Liver (tissue), 8 donors: ENCODE measurements at regions not wholly inside any gene's neighbourhood (a gene's known extent, or its start where the extent isn't known, plus 50 kb on each side); places are given as distances from the start of the nearest gene placed in this dataset.

Experiments
- DNase-seq: peaks from one replicate; pipeline ENCODE4 v3.0.0-alpha.2; 2017; ENCODE audit warnings: low spot score
- H3K27ac ChIP-seq, 2 donors: one replicate each; pipeline ENCODE4 v1.7.0; 2013; ENCODE audit warnings: inconsistent platforms in 2 of 2, low read length in 2 of 2, control low read depth in 1 of 2, low read depth in 1 of 2, mild to moderate bottlenecking in 1 of 2
- H3K27me3 ChIP-seq, 4 donors: one replicate each; pipeline versions ENCODE4 v1.6.1 to v1.7.0; 2013; ENCODE audit warnings: low read length in 3 of 4, inconsistent platforms in 1 of 4, mild to moderate bottlenecking in 1 of 4, moderate library complexity in 1 of 4; ENCODE audit not compliant: control insufficient read depth in 4 of 4, insufficient read depth in 4 of 4
- H3K36me3 ChIP-seq, 4 donors: one replicate each; pipeline versions ENCODE4 v1.6.1 to v1.7.0; 2013; ENCODE audit warnings: low read length in 3 of 4, mild to moderate bottlenecking in 3 of 4, low read depth in 1 of 4, moderate library complexity in 1 of 4; ENCODE audit not compliant: control insufficient read depth in 4 of 4, insufficient read depth in 3 of 4
- H3K4me1 ChIP-seq, 4 donors: one replicate each; pipeline versions ENCODE4 v1.6.1 to v1.7.0; 2013; ENCODE audit warnings: low read length in 3 of 4, mild to moderate bottlenecking in 3 of 4, moderate library complexity in 1 of 4; ENCODE audit not compliant: control insufficient read depth in 4 of 4, insufficient read depth in 4 of 4
- H3K4me3 ChIP-seq, 3 donors: one replicate each; pipeline versions ENCODE4 v1.6.1 to v1.7.0; 2013; ENCODE audit warnings: low read length in 3 of 3, control low read depth in 1 of 3, low read depth in 1 of 3, mild to moderate bottlenecking in 1 of 3
- H3K9ac ChIP-seq, 2 donors: one replicate each; pipeline ENCODE4 v1.7.0; 2013; ENCODE audit warnings: low read length in 2 of 2, mild to moderate bottlenecking in 2 of 2, moderate library complexity in 2 of 2, control low read depth in 1 of 2, low read depth in 1 of 2
- H3K9me3 ChIP-seq, 4 donors: one replicate each; pipeline versions ENCODE4 v1.6.1 to v1.7.0; 2013; ENCODE audit warnings: low read length in 3 of 4; ENCODE audit not compliant: control insufficient read depth in 4 of 4
- ATF3 ChIP-seq: IDR thresholded peaks from 2 replicates; pipeline ENCODE4 v1.6.1; 2016; ENCODE audit warnings: antibody characterized with exemption
- CTCF ChIP-seq: fragments of 150-350 bp; IDR thresholded peaks from 2 replicates; pipeline ENCODE4 v1.5.1; 2017; ENCODE audit warnings: improper control_type of control experiment, low read depth, low read length; ENCODE audit not compliant: missing input control
- EGR1 ChIP-seq, 2 donors: IDR thresholded peaks; 2 replicates each; pipeline ENCODE4 v1.6.1; 2016 to 2018; ENCODE audit warnings: antibody characterized with exemption in 2 of 2, low read depth in 2 of 2
- FOXA1 ChIP-seq: IDR thresholded peaks from 2 replicates; pipeline ENCODE4 v1.6.1; 2016; ENCODE audit warnings: antibody characterized with exemption
- FOXA2 ChIP-seq: IDR thresholded peaks from 2 replicates; pipeline ENCODE4 v1.6.1; 2016; ENCODE audit warnings: antibody characterized with exemption
- GABPA ChIP-seq, 2 donors: IDR thresholded peaks in 1 of 2; conservative IDR thresholded peaks in 1 of 2; 2 replicates each; pipeline ENCODE4 v1.6.1; 2016; ENCODE audit warnings: antibody characterized with exemption in 2 of 2, mild to moderate bottlenecking in 1 of 2, moderate library complexity in 1 of 2
- HNF4A ChIP-seq, 2 donors: conservative IDR thresholded peaks; 2 replicates each; pipeline ENCODE4 v1.6.1; 2016; ENCODE audit warnings: antibody characterized with exemption in 2 of 2, mild to moderate bottlenecking in 2 of 2
- JUND ChIP-seq, 2 donors: IDR thresholded peaks; 2 replicates each; pipeline ENCODE4 v1.6.1; 2016; ENCODE audit warnings: antibody characterized with exemption in 2 of 2
- MAX ChIP-seq: IDR thresholded peaks from 2 replicates; pipeline ENCODE4 v1.6.1; 2016; ENCODE audit warnings: antibody characterized with exemption
- NR2F2 ChIP-seq: IDR thresholded peaks from 2 replicates; pipeline ENCODE4 v1.6.1; 2016; ENCODE audit warnings: antibody characterized with exemption
- RAD21 ChIP-seq, 2 donors: IDR thresholded peaks; 2 replicates each; pipeline ENCODE4 v1.6.1; 2016; ENCODE audit warnings: antibody characterized with exemption in 2 of 2, mild to moderate bottlenecking in 2 of 2
- REST ChIP-seq: IDR thresholded peaks from 2 replicates; pipeline ENCODE4 v1.6.1; 2016; ENCODE audit warnings: antibody characterized with exemption, mild to moderate bottlenecking
- RXRA ChIP-seq, 2 donors: IDR thresholded peaks; 2 replicates each; pipeline ENCODE4 v1.6.1; 2017 to 2018; ENCODE audit warnings: antibody characterized with exemption in 2 of 2, mild to moderate bottlenecking in 1 of 2
- SP1 ChIP-seq: IDR thresholded peaks from 2 replicates; pipeline ENCODE4 v1.6.1; 2018; ENCODE audit warnings: antibody characterized with exemption, mild to moderate bottlenecking
- YY1 ChIP-seq: IDR thresholded peaks from 2 replicates; pipeline ENCODE4 v1.6.1; 2016; ENCODE audit warnings: antibody characterized with exemption, mild to moderate bottlenecking
- WGBS: extraction: QIAGEN DNeasy Blood & Tissue Kit; methylation state at CpG from one replicate; pipeline ENCODE4 v1.1.7; 2013; 5-methylcytosine and 5-hydroxymethylcytosine counted together
- donor health status: healthy.
- donor health status: healthy.
- donor health status: healthy.
- donor health status: healthy.
- donor health status: healthy.

GRCh38 chr2:59720296-59720866, 833.1 kb downstream of the BCL11A start:
- Histone ChIP-seq H3K27ac (no peak overlapping the region), H3K9ac (no peak overlapping the region), H3K27me3 (no peaks in the 10 kb centered on the region), H3K4me3 (no peak overlapping the region), H3K36me3 (no peaks in the 10 kb centered on the region), H3K4me1 (no peaks in the 10 kb centered on the region), H3K9me3 (no peaks in the 10 kb centered on the region)
- DNase-seq: no peak
- TF ChIP-seq CTCF (no peak), FOXA1 (no peak), YY1 (no peak), REST (no peak)
- 92% methylated on average over 4 of the region's 4 CpGs for WGBS

- Histone ChIP-seq H3K4me1 (no peaks in the 10 kb centered on the region), H3K4me3 (no peak overlapping the region), H3K9ac (no peak overlapping the region), H3K36me3 (no peaks in the 10 kb centered on the region), H3K9me3 (no peaks in the 10 kb centered on the region), H3K27me3 (no peaks in the 10 kb centered on the region), H3K27ac (no peak overlapping the region)
- DNase-seq: no peak
- 62% methylated on average over 3 of the region's 3 CpGs for WGBS
- TF ChIP-seq YY1 (no peak), RXRA (IDR thresholded peaks at IDR 0.05) (no peak), SP1 (no peak), EGR1 (IDR thresholded peaks at IDR 0.05; ENCODE audit: low read depth in 2 of 2) (no peak), HNF4A (conservative IDR thresholded peaks at IDR 0.05) (no peak), NR2F2 (no peak), FOXA2 (no peak), RAD21 (IDR thresholded peaks at IDR 0.05) (no peak), ATF3 (no peak), JUND (IDR thresholded peaks at IDR 0.05) (no peak), FOXA1 (no peak), CTCF (no peak), REST (no peak), MAX (no peak), GABPA (IDR thresholded peaks at IDR 0.05 in 1 of 2, conservative IDR thresholded peaks at IDR 0.05 in 1 of 2) (no peak)
Observed at GRCh38 chr2:59713577-59713976, 839.9 kb downstream of the BCL11A start.
